Breast epithelium (tissue), 3 donors: ENCODE measurements at regions not wholly inside any gene's neighbourhood (a gene's known extent, or its start where the extent isn't known, plus 50 kb on each side); places are given as distances from the start of the nearest gene placed in this dataset.

Experiments used
- POLR2AphosphoS5 ChIP-seq, 3 donors: sonication (generic); formaldehyde crosslinking; IDR thresholded peaks; one replicate each; pipeline ENCODE4 v1.6.1; 2017; ENCODE audit warnings: antibody characterized with exemption in 3 of 3
- TF ChIP-seq, protein P1 (sequence below), 3 donors: fragments of 450-650 bp; IDR thresholded peaks; one replicate each; pipeline ENCODE4 v1.5.1; 2016 to 2017; ENCODE audit warnings: antibody characterized with exemption in 3 of 3, mild to moderate bottlenecking in 3 of 3, moderate library complexity in 3 of 3

DNA sequence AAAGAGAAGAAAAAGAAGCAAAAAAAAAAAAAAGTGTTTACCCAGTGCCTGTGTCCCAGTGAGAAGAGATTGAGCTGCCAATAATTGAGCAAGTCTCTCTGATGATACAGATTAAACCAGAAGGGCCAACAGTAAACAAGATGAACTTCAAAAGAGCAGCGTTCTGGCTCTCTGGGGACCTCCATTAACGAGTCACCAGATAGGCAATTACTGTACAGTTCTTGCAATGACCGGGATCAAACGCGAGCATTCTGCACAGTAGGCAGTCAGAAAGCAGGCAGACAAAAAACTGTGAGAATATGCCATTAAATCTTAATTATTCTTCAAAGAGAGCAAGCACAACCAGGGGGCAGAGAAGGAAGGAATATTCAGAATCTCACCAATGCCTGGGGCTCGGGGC is 626.1 kb downstream of the TMEM114 start:
- TF ChIP-seq, protein P1, sequence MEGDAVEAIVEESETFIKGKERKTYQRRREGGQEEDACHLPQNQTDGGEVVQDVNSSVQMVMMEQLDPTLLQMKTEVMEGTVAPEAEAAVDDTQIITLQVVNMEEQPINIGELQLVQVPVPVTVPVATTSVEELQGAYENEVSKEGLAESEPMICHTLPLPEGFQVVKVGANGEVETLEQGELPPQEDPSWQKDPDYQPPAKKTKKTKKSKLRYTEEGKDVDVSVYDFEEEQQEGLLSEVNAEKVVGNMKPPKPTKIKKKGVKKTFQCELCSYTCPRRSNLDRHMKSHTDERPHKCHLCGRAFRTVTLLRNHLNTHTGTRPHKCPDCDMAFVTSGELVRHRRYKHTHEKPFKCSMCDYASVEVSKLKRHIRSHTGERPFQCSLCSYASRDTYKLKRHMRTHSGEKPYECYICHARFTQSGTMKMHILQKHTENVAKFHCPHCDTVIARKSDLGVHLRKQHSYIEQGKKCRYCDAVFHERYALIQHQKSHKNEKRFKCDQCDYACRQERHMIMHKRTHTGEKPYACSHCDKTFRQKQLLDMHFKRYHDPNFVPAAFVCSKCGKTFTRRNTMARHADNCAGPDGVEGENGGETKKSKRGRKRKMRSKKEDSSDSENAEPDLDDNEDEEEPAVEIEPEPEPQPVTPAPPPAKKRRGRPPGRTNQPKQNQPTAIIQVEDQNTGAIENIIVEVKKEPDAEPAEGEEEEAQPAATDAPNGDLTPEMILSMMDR (IDR thresholded peaks at IDR 0.05): no peak
- no peak for TF ChIP-seq POLR2AphosphoS5 (IDR thresholded peaks at IDR 0.05)
